Occipital lobe (tissue), 1 donor: ENCODE measurements at regions not wholly inside any gene's neighbourhood (a gene's known extent, or its start where the extent isn't known, plus 50 kb on each side); places are given as distances from the start of the nearest gene placed in this dataset.

Source experiments
- DNase-seq: peaks from one replicate; lab custom pipeline; 2025; lab: John Stamatoyannopoulos, UW

DNA sequence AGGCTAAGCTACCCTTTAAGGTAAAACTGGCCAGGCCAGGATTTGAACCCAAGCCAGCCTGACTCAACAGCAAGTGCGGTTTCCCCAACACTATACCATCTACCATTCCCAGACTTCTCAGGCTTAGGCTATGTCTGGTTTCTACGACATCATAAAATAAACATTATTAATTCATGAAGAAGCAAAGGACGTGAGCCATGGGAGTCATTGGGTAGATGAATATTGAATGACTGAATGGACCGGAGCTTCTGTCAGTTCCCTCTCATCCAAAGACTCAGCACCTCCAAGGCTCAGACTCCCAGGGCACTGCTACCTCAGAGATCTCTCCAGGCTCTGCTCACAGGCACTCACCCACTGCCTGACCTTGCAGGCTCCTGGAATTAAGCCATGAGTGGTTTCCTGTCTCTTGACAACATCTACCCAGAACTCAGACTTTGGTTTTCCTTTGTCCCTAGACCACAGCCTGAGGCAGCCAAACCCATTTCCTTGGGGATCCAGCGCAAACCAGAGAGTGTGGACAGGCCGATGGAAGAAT lies 64.6 kb upstream of the STEAP1B start:
- no peak for DNase-seq

DNA sequence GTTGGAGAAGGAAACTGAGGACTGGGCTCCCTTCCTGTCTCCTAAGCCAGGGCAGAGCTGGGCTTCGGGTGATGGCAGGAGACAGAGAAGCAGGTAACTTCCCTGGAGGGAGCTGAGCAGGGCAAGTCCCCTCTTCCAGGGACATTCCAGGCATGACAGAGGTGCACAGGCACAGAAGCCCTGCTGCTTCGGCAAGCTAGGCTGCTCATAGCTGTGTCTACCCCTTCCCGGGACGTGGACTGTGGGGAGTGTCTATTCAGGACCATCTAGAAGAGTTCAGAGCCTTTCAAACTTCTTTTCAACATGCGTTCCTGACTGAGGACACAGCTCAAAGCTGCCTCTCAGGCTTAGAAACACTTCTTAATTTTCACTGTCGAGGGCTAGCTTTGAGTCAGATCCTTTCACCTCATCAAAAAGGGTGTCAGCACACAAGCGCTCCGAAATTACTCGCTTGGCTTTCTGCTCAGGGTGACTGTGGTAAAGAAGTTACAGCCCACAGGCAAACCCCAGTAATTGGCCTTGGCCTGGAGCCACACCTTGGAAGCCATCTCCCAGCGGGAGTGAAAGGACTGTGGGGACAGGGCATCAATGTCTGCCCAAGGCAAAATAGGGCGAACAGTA lies 63.7 kb upstream of the STEAP1B start:
- no peak for DNase-seq

DNA sequence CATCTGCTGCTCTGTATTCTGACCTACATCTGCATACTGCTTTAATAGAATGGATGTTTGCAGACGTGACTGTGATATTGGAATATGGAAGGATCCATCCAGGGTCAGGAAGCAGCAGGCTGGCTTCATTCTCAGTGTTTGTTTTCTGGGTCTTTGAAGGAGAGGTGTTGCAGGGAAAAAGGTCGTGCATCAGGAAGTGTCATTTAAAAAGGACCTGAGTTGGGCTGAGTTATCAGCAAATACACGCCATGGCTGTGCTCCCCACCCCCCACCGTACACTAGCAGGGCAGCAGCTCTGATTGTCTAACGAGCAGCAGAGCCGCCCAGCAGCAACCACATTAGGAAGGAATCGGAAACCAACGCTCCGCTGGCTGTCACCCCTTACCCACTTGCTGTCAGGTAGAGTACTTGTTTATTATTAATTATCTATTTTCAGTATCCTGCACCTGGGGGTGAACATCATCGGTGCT lies 63.1 kb upstream of the STEAP1B start:
- no peak for DNase-seq

DNA sequence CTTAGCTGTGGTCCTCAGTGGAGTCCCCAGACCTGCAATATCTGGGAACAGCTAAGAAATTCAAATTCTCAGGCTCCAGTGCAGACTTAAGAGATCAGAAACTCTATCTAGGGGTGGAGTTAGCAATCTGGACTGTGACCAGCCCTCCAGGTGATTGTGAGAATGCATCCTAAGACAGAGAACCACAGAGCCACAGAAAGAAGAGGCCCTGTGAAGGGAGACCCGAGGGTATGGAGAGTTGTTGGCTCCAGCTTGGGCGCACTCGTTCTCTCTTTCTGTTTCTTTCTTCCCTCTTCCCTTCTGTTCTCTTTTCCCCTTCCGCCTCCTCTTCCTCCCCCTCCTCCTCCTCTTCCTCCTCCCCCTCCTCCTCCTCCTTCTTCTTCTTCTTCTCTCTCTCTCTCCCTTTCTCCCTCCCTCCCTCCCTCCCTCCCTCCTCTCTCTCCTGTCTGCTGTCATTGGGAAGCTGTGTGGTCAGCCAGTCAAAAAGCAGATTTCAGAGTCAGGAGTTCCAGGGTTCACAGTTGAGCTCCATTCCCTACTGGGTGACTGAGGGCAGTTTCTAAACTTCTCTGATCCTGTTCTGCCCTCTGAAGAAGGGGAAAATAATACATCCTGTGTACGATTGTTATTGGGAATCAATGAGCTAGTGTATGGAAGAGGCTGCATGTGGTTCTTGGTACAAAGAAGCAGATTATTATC lies 62.1 kb upstream of the STEAP1B start:
- no peak for DNase-seq

DNA sequence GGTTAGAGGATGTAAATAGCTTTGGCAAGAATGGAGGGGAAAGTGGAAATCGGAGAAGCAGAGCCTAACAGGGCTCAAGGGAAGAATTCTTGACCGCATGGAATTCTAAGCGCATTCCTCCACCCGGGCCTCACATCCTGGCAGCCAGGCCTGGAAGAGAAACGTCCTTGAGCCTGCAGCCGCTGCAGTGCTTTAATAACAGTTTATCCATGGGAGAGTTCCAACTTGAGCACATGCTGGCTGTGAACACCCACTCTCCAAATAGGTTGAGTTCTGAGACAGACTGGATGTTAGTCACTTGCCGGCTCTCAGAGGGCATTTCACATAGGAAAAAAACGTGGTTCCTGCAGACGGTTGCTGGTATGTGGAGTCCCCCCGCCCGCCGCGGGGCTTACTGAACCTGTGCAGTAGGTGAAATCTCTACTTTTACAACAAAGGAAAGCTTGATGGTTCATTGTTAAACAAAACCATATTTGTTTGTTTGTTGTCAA lies 61.4 kb upstream of the STEAP1B start:
- DNase-seq, result peak; percentile 31

DNA sequence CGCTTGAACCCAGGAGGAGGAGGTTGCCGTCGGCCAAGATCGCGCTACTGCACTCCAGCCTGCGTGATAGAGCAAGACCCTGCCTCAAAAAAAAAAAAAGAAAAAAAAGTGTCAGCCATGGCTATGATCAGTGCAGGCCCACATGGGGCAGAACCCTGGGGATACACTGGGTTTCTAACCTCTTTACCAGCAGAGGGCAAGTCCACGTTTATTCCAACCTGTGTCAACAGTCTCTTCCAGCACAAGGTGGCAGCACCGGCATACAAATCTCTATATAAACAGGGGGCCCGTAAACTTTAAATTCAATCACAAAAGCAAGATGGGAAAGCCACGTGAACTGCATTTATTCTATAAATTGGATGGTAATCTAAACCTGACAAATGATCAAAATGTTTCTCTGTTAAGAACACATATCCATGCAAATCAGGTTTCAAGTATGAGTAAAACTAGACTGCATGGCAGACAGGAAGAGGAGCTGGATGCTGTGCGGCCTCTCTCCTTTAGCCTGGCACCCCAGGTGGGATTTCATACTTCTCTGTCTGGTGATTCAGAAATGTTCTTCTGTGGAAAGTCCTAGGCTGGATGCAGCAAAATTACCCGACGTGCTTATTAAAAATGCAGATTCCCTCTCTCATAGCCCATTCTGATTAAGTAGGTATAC lies 60.0 kb upstream of the STEAP1B start:
- DNase-seq, result peak; percentile 18

DNA sequence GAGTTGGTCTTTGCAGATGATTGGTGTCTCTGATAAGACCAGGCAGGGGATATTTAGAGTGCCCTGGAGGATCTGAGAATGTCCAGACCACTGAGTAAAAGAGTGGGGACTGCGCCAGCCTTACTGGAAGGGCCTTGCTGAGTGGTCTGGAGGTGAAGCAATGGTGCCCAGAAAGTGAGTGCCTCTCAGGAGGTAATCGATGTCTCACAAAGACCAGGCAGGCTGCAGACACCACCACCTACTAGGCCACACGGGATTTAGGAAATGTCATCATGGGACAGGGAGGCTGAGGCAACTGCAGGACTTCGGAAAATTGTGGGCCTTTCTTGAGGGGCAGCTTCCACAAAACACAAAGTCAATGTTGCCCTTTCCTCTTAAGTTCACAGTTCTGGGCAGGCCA lies 57.2 kb upstream of the STEAP1B start:
- no peak for DNase-seq

DNA sequence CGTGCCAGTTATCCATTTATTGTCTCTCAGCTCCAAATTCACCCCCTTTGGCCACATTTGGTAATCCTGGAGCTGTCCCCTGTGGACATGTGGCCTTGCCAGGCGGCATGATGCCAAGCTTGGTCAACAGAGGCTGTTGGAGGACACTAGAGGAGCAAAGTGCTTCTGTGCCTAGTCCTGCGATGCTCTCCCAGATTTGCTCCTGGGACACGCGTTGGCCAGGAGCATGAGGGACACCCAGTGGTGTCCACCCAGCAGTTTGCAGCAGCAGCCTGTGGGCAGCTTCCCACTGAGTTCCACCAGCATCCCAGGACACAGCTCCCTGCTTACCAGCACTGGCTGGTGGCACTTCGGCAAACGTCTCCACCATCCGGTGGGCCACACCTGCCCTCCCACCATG lies 55.5 kb upstream of the STEAP1B start:
- DNase-seq, result no peak

DNA sequence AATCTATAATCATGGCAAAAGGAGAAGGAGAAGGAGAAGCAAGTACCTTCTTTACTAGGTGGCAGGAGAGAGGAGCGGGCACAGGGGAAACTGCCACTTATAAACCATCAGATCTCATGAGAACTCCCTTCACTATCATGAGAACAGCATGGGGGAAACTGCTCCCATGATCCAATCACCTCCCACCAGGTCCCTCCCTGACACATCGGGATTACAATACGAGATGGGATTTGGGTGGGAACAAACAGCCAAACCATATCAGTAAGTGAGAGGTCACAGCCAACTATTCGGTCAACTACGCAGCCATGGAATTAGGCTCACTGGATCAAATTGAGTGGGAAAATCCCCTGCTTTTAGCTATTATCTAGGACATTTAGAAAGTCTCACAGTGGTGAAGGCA lies 54.2 kb upstream of the STEAP1B start:
- no peak for DNase-seq

DNA sequence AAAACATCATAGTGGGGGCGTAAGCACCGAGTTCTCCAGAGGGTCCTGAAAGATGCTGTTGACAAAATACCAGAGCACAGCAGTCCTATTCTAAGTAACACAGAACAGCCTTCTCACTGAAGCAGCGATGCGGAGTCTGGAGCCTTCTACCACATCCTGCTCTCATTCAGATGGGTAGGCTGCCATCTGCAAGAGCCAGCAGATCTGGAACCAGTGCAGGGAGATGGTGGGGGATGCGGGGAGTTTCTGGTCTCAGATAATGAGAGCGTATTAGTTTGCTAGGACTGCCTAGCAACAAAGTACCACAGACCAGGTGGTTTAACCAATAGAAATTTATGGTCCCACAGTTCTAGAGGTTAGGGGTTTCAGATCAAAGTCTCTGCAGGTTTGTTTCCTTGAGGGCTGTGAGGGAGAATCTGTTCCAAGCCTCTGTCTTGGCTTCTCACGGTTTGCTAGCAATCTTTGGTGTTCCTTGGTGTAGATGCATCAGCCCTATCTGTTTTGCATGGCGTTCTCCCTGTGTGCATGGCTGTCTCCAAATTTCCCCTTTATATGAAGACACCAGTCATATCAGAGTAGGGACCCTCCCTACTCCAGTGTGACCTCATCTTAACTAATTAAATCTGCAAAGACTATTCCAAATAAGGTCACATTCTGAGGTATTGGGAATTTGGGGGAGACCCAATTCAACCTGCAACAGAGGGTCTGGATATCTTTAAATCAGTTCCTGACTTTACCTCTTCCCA lies 52.0 kb upstream of the STEAP1B start:
- DNase-seq, result no peak

DNA sequence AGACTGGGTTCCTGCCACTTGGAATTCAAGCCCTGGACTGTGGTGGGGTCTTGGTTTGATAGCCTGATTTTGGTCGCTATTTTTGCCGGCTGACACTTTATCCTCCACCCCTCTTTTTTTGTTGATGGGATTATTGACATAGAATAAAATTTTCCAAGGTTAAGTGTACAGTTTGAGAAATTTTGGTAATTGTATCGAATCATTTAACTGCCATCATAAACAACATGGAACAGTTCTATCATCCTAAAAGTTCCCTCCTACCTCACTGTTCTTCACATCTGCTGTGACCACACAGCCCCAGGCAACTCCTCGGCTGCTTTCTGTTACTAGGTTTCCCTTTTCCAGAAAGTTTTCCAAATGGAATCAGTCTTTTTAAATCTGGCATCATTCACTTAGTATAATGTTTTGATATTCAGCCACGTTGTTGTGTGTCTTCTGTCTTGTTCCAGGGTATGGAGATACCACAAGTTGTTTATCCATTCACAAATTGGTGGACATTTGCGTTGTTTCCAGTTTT lies 50.6 kb upstream of the STEAP1B start:
- no peak for DNase-seq

DNA sequence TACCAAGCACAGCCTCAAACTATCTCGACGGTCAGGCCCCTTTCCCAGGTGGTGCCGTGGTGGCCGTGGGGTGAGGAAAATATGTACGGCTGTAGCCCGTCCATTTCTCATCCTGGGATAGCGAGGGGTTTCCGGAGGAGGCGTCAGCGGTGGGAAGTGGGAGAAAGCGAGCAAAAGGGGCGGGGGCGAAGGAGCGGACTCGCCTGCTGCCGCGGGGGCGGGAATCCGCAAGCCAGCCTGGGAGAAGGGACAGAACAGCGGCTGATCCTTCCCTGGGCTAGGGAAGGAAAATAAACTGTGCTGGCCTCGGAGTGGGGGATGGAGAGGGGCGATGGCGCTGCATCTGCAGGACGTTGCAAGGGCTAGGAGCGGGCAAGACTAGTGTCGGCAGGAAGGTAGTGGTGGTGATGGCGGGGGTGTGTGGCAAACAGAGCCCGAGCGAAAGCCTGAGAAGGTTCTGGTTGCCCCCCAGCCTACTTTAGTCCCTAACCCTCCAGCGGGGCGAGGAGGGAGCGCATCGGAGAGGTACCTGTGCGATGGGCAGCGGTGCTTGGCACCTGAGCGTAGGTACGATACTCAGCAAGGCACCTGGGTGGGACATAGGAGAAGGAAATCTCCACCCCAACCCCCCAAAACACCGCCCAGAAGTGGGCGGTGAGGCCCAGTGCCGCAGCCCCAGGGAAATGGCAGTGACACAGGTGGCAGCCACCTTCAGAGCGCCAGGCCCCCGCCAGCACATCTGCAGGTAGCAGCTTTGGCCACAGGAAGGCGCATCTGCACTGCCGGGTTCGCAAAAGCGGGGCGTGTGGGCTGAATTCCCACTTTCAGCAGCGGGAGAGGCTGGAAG lies 49.9 kb upstream of the STEAP1B start:
- DNase-seq, result no peak
